ENCODE measurements at regions not wholly inside any gene's neighbourhood (a gene's known extent, or its start where the extent isn't known, plus 50 kb on each side); places are given as distances from the start of the nearest gene placed in this dataset.

DNA sequence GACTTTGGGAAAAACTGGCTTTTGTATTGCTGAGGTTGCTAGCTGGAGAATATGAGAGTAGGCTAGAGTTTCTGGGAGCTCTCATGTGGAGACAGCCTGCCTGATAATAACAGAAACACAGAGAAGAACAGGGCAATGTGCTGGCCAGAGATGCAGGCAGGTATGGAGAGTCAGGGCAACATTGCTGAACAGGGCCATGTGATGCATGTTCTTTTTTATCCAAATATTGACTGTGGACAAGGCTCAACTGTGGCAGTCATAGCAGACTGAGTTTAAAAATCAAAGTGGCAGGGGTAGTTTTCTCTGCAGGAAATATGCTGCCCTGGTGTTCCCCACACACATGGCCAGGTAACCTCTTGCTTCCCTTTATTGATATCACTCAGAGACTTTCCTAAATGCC lies 381.1 kb downstream of the RASEF start:
- Mint-ChIP-seq H3K27ac (no peak overlapping the region), H3K4me3 (no peak overlapping the region), H3K27me3 (ENCODE audit: insufficient read depth) (no peaks in the 10 kb centered on the region), H3K36me3 (ENCODE audit: low read depth) (no peaks in the 10 kb centered on the region; the same call in 1 of the 2 replicates), H3K9me3 (peaks cover 22% of the 10 kb centered on the region), H3K4me1 (ENCODE audit: low read depth) (no peaks in the 10 kb centered on the region)
- TF ChIP-seq, protein P1, sequence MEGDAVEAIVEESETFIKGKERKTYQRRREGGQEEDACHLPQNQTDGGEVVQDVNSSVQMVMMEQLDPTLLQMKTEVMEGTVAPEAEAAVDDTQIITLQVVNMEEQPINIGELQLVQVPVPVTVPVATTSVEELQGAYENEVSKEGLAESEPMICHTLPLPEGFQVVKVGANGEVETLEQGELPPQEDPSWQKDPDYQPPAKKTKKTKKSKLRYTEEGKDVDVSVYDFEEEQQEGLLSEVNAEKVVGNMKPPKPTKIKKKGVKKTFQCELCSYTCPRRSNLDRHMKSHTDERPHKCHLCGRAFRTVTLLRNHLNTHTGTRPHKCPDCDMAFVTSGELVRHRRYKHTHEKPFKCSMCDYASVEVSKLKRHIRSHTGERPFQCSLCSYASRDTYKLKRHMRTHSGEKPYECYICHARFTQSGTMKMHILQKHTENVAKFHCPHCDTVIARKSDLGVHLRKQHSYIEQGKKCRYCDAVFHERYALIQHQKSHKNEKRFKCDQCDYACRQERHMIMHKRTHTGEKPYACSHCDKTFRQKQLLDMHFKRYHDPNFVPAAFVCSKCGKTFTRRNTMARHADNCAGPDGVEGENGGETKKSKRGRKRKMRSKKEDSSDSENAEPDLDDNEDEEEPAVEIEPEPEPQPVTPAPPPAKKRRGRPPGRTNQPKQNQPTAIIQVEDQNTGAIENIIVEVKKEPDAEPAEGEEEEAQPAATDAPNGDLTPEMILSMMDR (IDR thresholded peaks at IDR 0.05) = no peak
- no peak for DNase-seq

DNA sequence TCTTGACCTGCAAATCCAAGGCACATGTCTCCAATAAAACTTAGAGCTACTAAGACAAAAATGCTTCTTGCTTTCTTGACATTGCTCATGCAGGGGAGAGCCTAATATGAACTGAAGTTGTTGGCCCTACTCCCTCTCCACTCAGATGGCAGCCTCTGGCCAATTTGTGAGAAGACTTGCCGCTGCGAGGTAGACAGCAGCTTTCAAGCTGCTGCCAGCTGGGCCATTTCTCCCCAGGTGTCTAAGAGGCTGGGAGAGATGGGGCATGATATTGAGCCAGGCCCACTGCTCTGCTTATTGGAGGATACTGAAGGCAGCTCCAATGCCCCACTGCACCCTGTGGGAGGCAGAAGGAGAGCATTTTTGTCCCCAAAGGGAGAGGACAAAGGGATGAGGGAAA lies 380.5 kb downstream of the RASEF start:
- Mint-ChIP-seq H3K4me3 (no peak overlapping the region), H3K27ac (no peak overlapping the region), H3K36me3 (ENCODE audit: low read depth) (no peaks in the 10 kb centered on the region; the same call in 1 of the 2 replicates), H3K4me1 (ENCODE audit: low read depth) (no peaks in the 10 kb centered on the region), H3K9me3 (peaks cover 21% of the 10 kb centered on the region), H3K27me3 (ENCODE audit: insufficient read depth) (no peaks in the 10 kb centered on the region)
- TF ChIP-seq, protein P1 (IDR thresholded peaks at IDR 0.05) = no peak
- no peak for DNase-seq

DNA sequence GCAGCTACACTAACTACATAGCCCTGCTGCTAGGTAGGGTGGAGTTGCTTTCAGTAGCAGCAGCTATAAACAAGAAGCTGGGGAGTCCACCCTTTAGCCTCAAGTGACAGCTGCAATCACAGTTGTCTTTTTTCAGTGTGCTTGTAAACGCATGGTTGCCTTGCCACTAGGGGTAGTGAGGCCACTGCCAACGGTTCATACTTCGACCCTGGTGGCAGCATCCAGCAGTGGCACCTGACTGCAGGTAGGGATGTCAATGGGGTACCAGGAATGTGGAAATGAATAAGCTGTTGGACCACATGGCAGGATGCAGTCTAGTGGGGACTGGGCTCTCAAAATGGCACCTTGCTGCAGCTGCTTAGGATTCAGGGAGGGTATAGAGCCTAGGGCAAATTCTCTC lies 367.2 kb downstream of the RASEF start:
- TF ChIP-seq, protein P1 (IDR thresholded peaks at IDR 0.05) = no peak
- Mint-ChIP-seq H3K9me3 (peaks cover 25% of the 10 kb centered on the region), H3K4me1 (ENCODE audit: low read depth) (no peaks in the 10 kb centered on the region), H3K27me3 (ENCODE audit: insufficient read depth) (no peaks in the 10 kb centered on the region; the same call in 1 of the 2 replicates), H3K4me3 (no peak overlapping the region), H3K27ac (no peak overlapping the region), H3K36me3 (ENCODE audit: low read depth) (no peaks in the 10 kb centered on the region; the same call in 1 of the 2 replicates)
- DNase-seq = no peak

DNA sequence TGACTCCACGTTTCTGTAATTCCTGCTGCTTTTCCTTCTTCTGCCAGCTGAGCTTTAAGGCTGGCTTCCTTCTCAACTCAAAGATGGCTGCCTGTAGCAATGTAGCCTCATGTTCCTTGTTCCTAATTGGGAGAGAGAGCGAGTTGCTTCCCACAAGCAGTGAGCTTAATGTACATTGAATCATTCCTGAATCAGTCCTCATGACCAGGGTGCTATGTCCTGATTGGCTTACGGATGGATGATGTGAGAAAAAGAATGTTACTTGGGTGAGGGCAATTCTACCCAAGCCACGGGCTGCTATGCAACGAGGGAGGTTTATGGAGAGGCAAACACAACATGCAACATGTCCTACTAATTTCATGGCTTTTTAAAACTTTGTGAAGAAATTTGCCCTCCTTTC lies 356.2 kb downstream of the RASEF start:
- Mint-ChIP-seq H3K4me1 (ENCODE audit: low read depth) (no peaks in the 10 kb centered on the region), H3K4me3 (no peak overlapping the region), H3K36me3 (ENCODE audit: low read depth) (no peaks in the 10 kb centered on the region), H3K9me3 (peaks cover 23% of the 10 kb centered on the region), H3K27ac (no peak overlapping the region), H3K27me3 (ENCODE audit: insufficient read depth) (no peaks in the 10 kb centered on the region; the same call in none of the 2 replicates)
- DNase-seq = no peak
- TF ChIP-seq, protein P1 (IDR thresholded peaks at IDR 0.05) = no peak

DNA sequence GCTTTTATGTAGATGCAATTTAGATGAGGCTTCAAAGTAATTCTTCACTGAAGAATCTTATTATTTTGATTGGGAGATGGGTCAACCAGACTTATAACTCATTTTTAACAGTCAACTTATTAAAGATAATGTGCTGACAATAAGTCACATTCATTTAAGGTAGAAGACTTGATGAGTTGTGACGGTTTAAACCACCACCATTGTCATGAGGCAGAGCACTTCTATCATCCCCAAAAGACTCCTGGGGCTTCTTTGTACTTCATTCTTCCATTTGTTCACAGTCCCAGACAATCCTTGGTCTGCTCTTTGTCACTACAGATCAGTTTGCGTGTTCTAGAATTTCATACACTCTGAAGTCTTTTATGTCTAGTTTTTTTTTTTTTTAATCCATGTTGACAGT lies 346.1 kb downstream of the RASEF start:
- Mint-ChIP-seq H3K36me3 (ENCODE audit: low read depth) (peaks cover 4% of the 10 kb centered on the region; the same call in 1 of the 2 replicates), H3K4me1 (ENCODE audit: low read depth) (no peaks in the 10 kb centered on the region), H3K27me3 (ENCODE audit: insufficient read depth) (no peaks in the 10 kb centered on the region), H3K4me3 (no peak overlapping the region), H3K27ac (no peak overlapping the region), H3K9me3 (peaks cover 34% of the 10 kb centered on the region)
- TF ChIP-seq, protein P1 (IDR thresholded peaks at IDR 0.05) = no peak
- DNase-seq = no peak

DNA sequence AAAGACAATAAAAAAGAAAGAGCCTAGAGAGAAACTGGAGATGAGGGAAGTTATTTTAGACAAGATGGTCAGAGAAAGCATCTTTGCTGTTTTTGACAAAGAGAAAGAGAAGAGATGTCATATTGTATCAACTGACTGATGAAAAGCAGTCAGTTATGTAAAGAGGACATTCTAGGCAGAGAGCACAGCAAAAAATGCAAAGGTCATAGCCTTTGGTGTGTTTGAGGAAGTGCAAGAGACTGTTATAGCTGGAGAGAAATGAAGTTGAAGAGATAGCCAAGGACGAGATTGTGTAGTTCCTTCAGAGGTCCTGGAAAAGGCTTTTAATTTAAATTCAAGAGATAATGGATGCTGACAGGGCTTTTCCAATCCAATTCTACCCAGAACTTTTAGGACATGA lies 342.4 kb downstream of the RASEF start:
- no peak for DNase-seq
- H3K4me3 Mint-ChIP-seq = no peak overlapping the region
- H3K27me3 Mint-ChIP-seq (ENCODE audit: insufficient read depth) = no peaks in the 10 kb centered on the region; the same call in 1 of the 2 replicates
- TF ChIP-seq, protein P1 (IDR thresholded peaks at IDR 0.05) = no peak
- H3K36me3 Mint-ChIP-seq (ENCODE audit: low read depth) = no peaks in the 10 kb centered on the region
- no peaks in the 10 kb centered on the region for H3K4me1 Mint-ChIP-seq (ENCODE audit: low read depth)
- no peak overlapping the region for H3K27ac Mint-ChIP-seq
- H3K9me3 Mint-ChIP-seq = peaks cover 28% of the 10 kb centered on the region
